GM12878 (cell line): ENCODE measurements at regions not wholly inside any gene's neighbourhood (a gene's known extent, or its start where the extent isn't known, plus 50 kb on each side); places are given as distances from the start of the nearest gene placed in this dataset.

Experiments
- ATAC-seq: fragments of 200-7000 bp; cut with Tn5 transposase; 3 replicates; pipeline ENCODE4 v1.9.1; 2020; ENCODE audit warnings: mild to moderate bottlenecking, moderate library complexity
- BruUV-seq: library from RNA; stranded (reverse); fragments of 400-500 nt; replicated peaks from 2 replicates; lab custom pipeline; 2021; lab: Mats Ljungman, UMichigan
- CTCF ChIA-PET: fragments of 300-600 bp; sonication (Branson Sonifier 250); formaldehyde crosslinking; extraction: SDS; loops from one replicate; lab custom pipeline; 2021; ENCODE audit warnings: inconsistent platforms; lab: Yijun Ruan, JAX
- POLR2A ChIA-PET: fragments of 350-600 bp; formaldehyde crosslinking; extraction: SDS; loops from one replicate; lab custom pipeline; 2021; ENCODE audit warnings: inconsistent platforms; lab: Charles Lee
- RAD21 ChIA-PET: fragments of 300-600 bp; sonication (Branson Sonifier 250); formaldehyde crosslinking; loops from one replicate; lab custom pipeline; 2023; ENCODE audit warnings: antibody characterized with exemption; ENCODE audit not compliant: unreplicated experiment; lab: Charles Lee
- SMC1A ChIA-PET: fragments of 300-600 bp; sonication (Branson Sonifier 250); formaldehyde crosslinking; loops from one replicate; lab custom pipeline; 2023; ENCODE audit not compliant: unreplicated experiment, uncharacterized antibody; lab: Charles Lee
- DNase-seq: peaks from one replicate; pipeline ENCODE4 v3.0.0-alpha.2; 2011; ENCODE audit warnings: low read depth, low spot score
- FAIRE-seq: peaks from 3 replicates; lab custom pipeline; 2011; peaks lifted over from hg19 to GRCh38; lab: Jason Lieb, UNC
- H2AFZ ChIP-seq: 2 replicates; pipeline ENCODE4 v1.6.0; 2011; ENCODE audit warnings: low read depth, low read length, control low read depth; ENCODE audit not compliant: control insufficient read depth
- H3K27ac ChIP-seq: 2 replicates; pipeline ENCODE4 v1.5.1; 2011; ENCODE audit warnings: control low read depth; ENCODE audit not compliant: control insufficient read depth, insufficient read depth
- H3K27me3 ChIP-seq, 2 experiments: replicated peaks in 1 of 2; 2 replicates each; pipeline versions ENCODE4 v1.6.0 to v1.6.1; 2011; ENCODE audit warnings: low read length in 1 of 2; ENCODE audit not compliant: control insufficient read depth in 2 of 2, insufficient read depth in 2 of 2
- H3K36me3 ChIP-seq, 2 experiments: 2 replicates each; pipeline ENCODE4 v1.5.1; 2011; ENCODE audit warnings: low read length in 1 of 2; ENCODE audit not compliant: control insufficient read depth in 2 of 2, insufficient read depth in 2 of 2
- H3K4me1 ChIP-seq: 2 replicates; pipeline ENCODE4 v1.6.1; 2011; ENCODE audit warnings: mild to moderate bottlenecking, low read length, moderate library complexity, mixed read lengths; ENCODE audit not compliant: control insufficient read depth, insufficient read depth
- H3K4me2 ChIP-seq: 2 replicates; pipeline ENCODE4 v1.6.0; 2011; ENCODE audit warnings: control low read depth; ENCODE audit not compliant: control insufficient read depth, insufficient read depth
- H3K4me3 ChIP-seq: fragments of 200-600 bp; sonication (generic); 2 replicates; pipeline ENCODE4 v1.5.1; 2016
- H3K79me2 ChIP-seq: 2 replicates; pipeline ENCODE4 v1.6.0; 2011; ENCODE audit warnings: low read length; ENCODE audit not compliant: control insufficient read depth, insufficient read depth
- H3K9ac ChIP-seq: 2 replicates; pipeline ENCODE4 v1.8.0; 2011; ENCODE audit warnings: low read length, control low read depth, mixed read lengths; ENCODE audit not compliant: control insufficient read depth, insufficient read depth
- H3K9me3 ChIP-seq: replicated peaks from 3 replicates; pipeline ENCODE4 v1.5.1; 2011; ENCODE audit warnings: mild to moderate bottlenecking, low read length; ENCODE audit not compliant: control insufficient read depth, insufficient read depth
- H4K20me1 ChIP-seq: 2 replicates; pipeline ENCODE4 v1.6.0; 2011; ENCODE audit not compliant: control insufficient read depth, insufficient read depth
- CBFB ChIP-seq: IDR thresholded peaks from 2 replicates; pipeline ENCODE4 v1.6.1; 2016; ENCODE audit warnings: antibody characterized with exemption, low read depth
- EP300 ChIP-seq, 2 experiments: fragments of 150-350 bp in 1 of 2; IDR thresholded peaks; 2 replicates each; pipeline ENCODE4 v1.6.1; 2011 to 2012; ENCODE audit warnings: low read depth in 2 of 2, low read length in 2 of 2, borderline replicate concordance in 1 of 2, improper control_type of control experiment in 1 of 2, inconsistent platforms in 1 of 2; ENCODE audit not compliant: control insufficient read depth in 1 of 2
- FOXM1 ChIP-seq: IDR thresholded peaks from 2 replicates; pipeline ENCODE4 v1.6.1; 2012; ENCODE audit warnings: low read depth, mild to moderate bottlenecking, inconsistent platforms, low read length, moderate library complexity
- HCFC1 ChIP-seq: fragments of 150-350 bp; IDR thresholded peaks from 2 replicates; pipeline ENCODE4 v1.6.1; 2014; ENCODE audit warnings: low read length
- IKZF1 ChIP-seq: fragments of 450-650 bp; conservative IDR thresholded peaks from 2 replicates; pipeline ENCODE4 v1.6.1; 2017; ENCODE audit warnings: antibody characterized with exemption, mild to moderate bottlenecking
- MTA3 ChIP-seq: IDR thresholded peaks from 2 replicates; pipeline ENCODE4 v1.6.1; 2012; ENCODE audit warnings: low read length, inconsistent platforms, borderline replicate concordance
- NR2C1 ChIP-seq: fragments of 450-650 bp; IDR thresholded peaks from 2 replicates; pipeline ENCODE4 v1.6.1; 2017; ENCODE audit warnings: antibody characterized with exemption, mild to moderate bottlenecking, moderate library complexity
- NRF1 ChIP-seq: conservative IDR thresholded peaks from 2 replicates; pipeline ENCODE4 v1.6.1; 2011; ENCODE audit warnings: mild to moderate bottlenecking, low read depth, low read length, improper control_type of control experiment
- PAX5 ChIP-seq: IDR thresholded peaks from 2 replicates; pipeline ENCODE4 v1.6.1; 2011; ENCODE audit warnings: low read depth, low read length, borderline replicate concordance
- POLR2AphosphoS5 ChIP-seq: IDR thresholded peaks from 2 replicates; pipeline ENCODE4 v1.6.1; 2011; ENCODE audit warnings: mild to moderate bottlenecking, low read length, inconsistent platforms
- RCOR1 ChIP-seq: conservative IDR thresholded peaks from 2 replicates; pipeline ENCODE4 v1.6.1; 2012; ENCODE audit warnings: low read depth, low read length, improper control_type of control experiment
- STAT3 ChIP-seq: IDR thresholded peaks from 2 replicates; pipeline ENCODE4 v1.6.1; 2011; ENCODE audit warnings: low read depth, low read length, improper control_type of control experiment
- TCF7 ChIP-seq: IDR thresholded peaks from 2 replicates; pipeline ENCODE4 v1.6.1; 2014; ENCODE audit warnings: antibody characterized with exemption, borderline replicate concordance
- ZBTB11 ChIP-seq: fragments of 450-650 bp; formaldehyde crosslinking; IDR thresholded peaks from 2 replicates; pipeline ENCODE4 v1.5.0; 2022; ENCODE audit warnings: mild to moderate bottlenecking, missing genetic modification characterization
- ZNF274 ChIP-seq: IDR thresholded peaks from one replicate; pipeline ENCODE4 v1.8.0; 2011; ENCODE audit not compliant: insufficient read length, insufficient read depth
- WGBS: methylation state at CpG from one replicate; pipeline ENCODE4 v1.1.6; 2016; ENCODE audit warnings: low lambda C conversion rate; ENCODE audit not compliant: insufficient replicate concordance, insufficient coverage; ENCODE audit errors: missing lambda C conversion rate; 5-methylcytosine and 5-hydroxymethylcytosine counted together
- in situ Hi-C: fragments of 300-500 bp; cut with MboI; formaldehyde crosslinking; loops from 9 replicates; pipeline ENCODE4 v1.14.3; 2018; ENCODE audit warnings: mixed read lengths
- intact Hi-C: fragments of 100-400 bp; cut with micrococcal nuclease; formaldehyde crosslinking; loops from one replicate; pipeline ENCODE4 v1.14.2; 2022; ENCODE audit not compliant: unreplicated experiment
- TF ChIP-seq, protein P1 (sequence below): IDR thresholded peaks from 2 replicates; pipeline ENCODE4 v1.6.1; 2012; ENCODE audit warnings: low read length, inconsistent platforms
- TF ChIP-seq, protein P2 (sequence below): IDR thresholded peaks from 2 replicates; pipeline ENCODE4 v1.6.1; 2011; ENCODE audit warnings: mild to moderate bottlenecking, low read depth, low read length, moderate library complexity; ENCODE audit not compliant: insufficient replicate concordance

GRCh38 chr7:68929781-68930261 is 668.5 kb upstream of the AUTS2 start (continued):
- TF ChIP-seq, protein P1, sequence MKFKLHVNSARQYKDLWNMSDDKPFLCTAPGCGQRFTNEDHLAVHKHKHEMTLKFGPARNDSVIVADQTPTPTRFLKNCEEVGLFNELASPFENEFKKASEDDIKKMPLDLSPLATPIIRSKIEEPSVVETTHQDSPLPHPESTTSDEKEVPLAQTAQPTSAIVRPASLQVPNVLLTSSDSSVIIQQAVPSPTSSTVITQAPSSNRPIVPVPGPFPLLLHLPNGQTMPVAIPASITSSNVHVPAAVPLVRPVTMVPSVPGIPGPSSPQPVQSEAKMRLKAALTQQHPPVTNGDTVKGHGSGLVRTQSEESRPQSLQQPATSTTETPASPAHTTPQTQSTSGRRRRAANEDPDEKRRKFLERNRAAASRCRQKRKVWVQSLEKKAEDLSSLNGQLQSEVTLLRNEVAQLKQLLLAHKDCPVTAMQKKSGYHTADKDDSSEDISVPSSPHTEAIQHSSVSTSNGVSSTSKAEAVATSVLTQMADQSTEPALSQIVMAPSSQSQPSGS = no peak
- TF ChIP-seq EP300 (IDR thresholded peaks at IDR 0.05; ENCODE audit: borderline replicate concordance in 1 of 2, control insufficient read depth in 1 of 2, low read depth in 2 of 2, low read length in 2 of 2) (no peak), ZNF274 (no peak), POLR2AphosphoS5 (no peak), NR2C1 (no peak), IKZF1 (no peak), STAT3 (no peak), RCOR1 (no peak)
- TF ChIP-seq, protein P2, sequence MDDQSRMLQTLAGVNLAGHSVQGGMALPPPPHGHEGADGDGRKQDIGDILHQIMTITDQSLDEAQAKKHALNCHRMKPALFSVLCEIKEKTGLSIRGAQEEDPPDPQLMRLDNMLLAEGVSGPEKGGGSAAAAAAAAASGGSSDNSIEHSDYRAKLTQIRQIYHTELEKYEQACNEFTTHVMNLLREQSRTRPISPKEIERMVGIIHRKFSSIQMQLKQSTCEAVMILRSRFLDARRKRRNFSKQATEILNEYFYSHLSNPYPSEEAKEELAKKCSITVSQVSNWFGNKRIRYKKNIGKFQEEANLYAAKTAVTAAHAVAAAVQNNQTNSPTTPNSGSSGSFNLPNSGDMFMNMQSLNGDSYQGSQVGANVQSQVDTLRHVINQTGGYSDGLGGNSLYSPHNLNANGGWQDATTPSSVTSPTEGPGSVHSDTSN = no peak

GRCh38 chr7:68936471-68937035 is 661.7 kb upstream of the AUTS2 start:
- intact Hi-C loops = no loop called here
- Histone ChIP-seq H3K9ac (no peak overlapping the region), H3K4me3 (no peak overlapping the region), H3K27me3 (no peaks in the 10 kb centered on the region), H3K9me3 (no peaks in the 10 kb centered on the region), H2AFZ (no peak overlapping the region), H4K20me1 (no peaks in the 10 kb centered on the region), H3K4me2 (no peak overlapping the region), H3K4me1 (no peaks in the 10 kb centered on the region), H3K36me3 (no peaks in the 10 kb centered on the region), H3K79me2 (no peaks in the 10 kb centered on the region), H3K27ac (no peak overlapping the region)
- no TSS peak for BruUV-seq
- ATAC-seq (no peak), FAIRE-seq (no peak), DNase-seq (no peak)
- in situ Hi-C loops = no loop called here
- SMC1A ChIA-PET = no interaction called here
- CTCF ChIA-PET = no interaction called here
- TF ChIP-seq HCFC1 (no peak), CBFB (no peak), ZBTB11 (CRISPR knock-in tag) (no peak), MTA3 (no peak), PAX5 (no peak), NRF1 (no peak), TCF7 (no peak), FOXM1 (no peak)
- WGBS = 28% methylated on average over 10 of the region's 10 CpGs
- RAD21 ChIA-PET = no interaction called here
- POLR2A ChIA-PET = no interaction called here
